H9 (cell line): ENCODE measurements at regions not wholly inside any gene's neighbourhood (a gene's known extent, or its start where the extent isn't known, plus 50 kb on each side); places are given as distances from the start of the nearest gene placed in this dataset.

ENCODE experiments used
- DNase-seq: peaks from one replicate; pipeline ENCODE4 v3.0.0-alpha.2; 2017
- H2AFZ ChIP-seq: one replicate; pipeline ENCODE4 v1.6.1; 2013; ENCODE audit warnings: mild to moderate bottlenecking, low read length, control low read depth, moderate library complexity
- H2AK5ac ChIP-seq: 2 replicates; pipeline ENCODE4 v1.6.1; 2013; ENCODE audit warnings: low read length, control low read depth, mixed read lengths; ENCODE audit not compliant: insufficient read length
- H2BK120ac ChIP-seq: one replicate; pipeline ENCODE4 v1.6.1; 2013; ENCODE audit warnings: low read depth, mild to moderate bottlenecking, low read length, control low read depth, inconsistent platforms; ENCODE audit not compliant: poor library complexity, severe bottlenecking
- H2BK12ac ChIP-seq: 2 replicates; pipeline ENCODE4 v1.6.1; 2013; ENCODE audit warnings: low read length, control low read depth, mixed read lengths, low read depth; ENCODE audit not compliant: insufficient read length
- H2BK15ac ChIP-seq: 2 replicates; pipeline ENCODE4 v1.6.1; 2013; ENCODE audit warnings: low read depth, low read length, control low read depth
- H2BK20ac ChIP-seq: one replicate; pipeline ENCODE4 v1.6.1; 2013; ENCODE audit warnings: low read depth, mild to moderate bottlenecking, low read length, control low read depth, inconsistent platforms; ENCODE audit not compliant: poor library complexity, severe bottlenecking
- H2BK5ac ChIP-seq: 2 replicates; pipeline ENCODE4 v1.6.1; 2013; ENCODE audit warnings: low read length, control low read depth, mixed read lengths; ENCODE audit not compliant: insufficient read length
- H3K14ac ChIP-seq: 2 replicates; pipeline ENCODE4 v1.6.1; 2013; ENCODE audit warnings: low read length, control low read depth; ENCODE audit not compliant: insufficient read depth
- H3K18ac ChIP-seq: 2 replicates; pipeline ENCODE4 v1.6.1; 2013; ENCODE audit warnings: low read depth, mild to moderate bottlenecking, mixed read lengths, low read length, control low read depth; ENCODE audit not compliant: insufficient read length
- H3K23ac ChIP-seq: 2 replicates; pipeline ENCODE4 v1.6.1; 2013; ENCODE audit warnings: low read length, control low read depth, mixed read lengths, low read depth; ENCODE audit not compliant: insufficient read length
- H3K23me2 ChIP-seq: 2 replicates; pipeline ENCODE4 v1.6.1; 2013; ENCODE audit warnings: low read depth, mild to moderate bottlenecking, mixed read lengths, low read length, control low read depth; ENCODE audit not compliant: insufficient read length, poor library complexity, severe bottlenecking
- H3K27ac ChIP-seq: 2 replicates; pipeline ENCODE4 v1.5.1; 2013; ENCODE audit warnings: low read length, control low read depth, mixed read lengths, low read depth; ENCODE audit not compliant: insufficient read length
- H3K27me3 ChIP-seq: 2 replicates; pipeline ENCODE4 v1.6.1; 2013; ENCODE audit warnings: low read length, control low read depth, inconsistent platforms; ENCODE audit not compliant: insufficient read depth
- H3K4ac ChIP-seq: 2 replicates; pipeline ENCODE4 v1.6.1; 2013; ENCODE audit warnings: low read depth, mild to moderate bottlenecking, control low read depth, inconsistent platforms, low read length, moderate library complexity
- H3K4me1 ChIP-seq: 2 replicates; pipeline ENCODE4 v1.6.1; 2013; ENCODE audit warnings: low read length, control low read depth, inconsistent platforms; ENCODE audit not compliant: insufficient read depth
- H3K4me2 ChIP-seq: 2 replicates; pipeline ENCODE4 v1.6.1; 2013; ENCODE audit warnings: low read length, control low read depth, mixed read lengths; ENCODE audit not compliant: insufficient read length, insufficient read depth
- H3K56ac ChIP-seq: 2 replicates; pipeline ENCODE4 v1.6.1; 2013; ENCODE audit warnings: low read depth, mild to moderate bottlenecking, mixed read lengths, low read length, control low read depth; ENCODE audit not compliant: insufficient read length
- H3K79me1 ChIP-seq: 2 replicates; pipeline ENCODE4 v1.6.1; 2013; ENCODE audit warnings: low read depth, mild to moderate bottlenecking, moderate library complexity, low read length, control low read depth, inconsistent platforms; ENCODE audit not compliant: insufficient read depth, poor library complexity, severe bottlenecking
- H3K79me2 ChIP-seq: 2 replicates; pipeline ENCODE4 v1.6.1; 2013; ENCODE audit warnings: low read length, control low read depth, inconsistent platforms; ENCODE audit not compliant: insufficient read depth
- H3K9ac ChIP-seq: 2 replicates; pipeline ENCODE4 v1.6.1; 2013; ENCODE audit warnings: low read length, control low read depth, mixed read lengths; ENCODE audit not compliant: insufficient read length; ENCODE audit errors: extremely low read depth
- H3K9me3 ChIP-seq: one replicate; pipeline ENCODE4 v1.6.1; 2013; ENCODE audit warnings: low read depth, low read length, inconsistent platforms; ENCODE audit not compliant: control insufficient read depth
- H3T11ph ChIP-seq: one replicate; pipeline ENCODE4 v1.6.1; 2013; ENCODE audit warnings: mild to moderate bottlenecking, low read length, control low read depth, inconsistent platforms
- H4K20me1 ChIP-seq: one replicate; pipeline ENCODE4 v1.6.1; 2013; ENCODE audit not compliant: control insufficient read depth, insufficient read length, insufficient read depth
- H4K5ac ChIP-seq: 2 replicates; pipeline ENCODE4 v1.6.1; 2013; ENCODE audit warnings: low read depth, mild to moderate bottlenecking, mixed read lengths, low read length, control low read depth; ENCODE audit not compliant: insufficient read length
- H4K8ac ChIP-seq: replicated peaks from 2 replicates; pipeline ENCODE4 v1.6.1; 2013; ENCODE audit warnings: low read length, control low read depth, mixed read lengths, low read depth; ENCODE audit not compliant: insufficient read length
- H4K91ac ChIP-seq: 2 replicates; pipeline ENCODE4 v1.6.1; 2013; ENCODE audit warnings: low read depth, mild to moderate bottlenecking, moderate library complexity, mixed read lengths, low read length, control low read depth; ENCODE audit not compliant: insufficient read length
- H3K27ac Mint-ChIP-seq, 3 experiments: 2 replicates in 2 of 3; 3 replicates in 1 of 3; pipeline ENCODE4 v1.8.0; 2020 to 2021; ENCODE audit warnings: mixed read lengths in 3 of 3, mild to moderate bottlenecking in 1 of 3, moderate library complexity in 1 of 3
- H3K27me3 Mint-ChIP-seq: 2 replicates; pipeline ENCODE4 v1.8.0; 2021; ENCODE audit warnings: low read depth, mild to moderate bottlenecking, moderate library complexity, mixed read lengths
- H3K36me3 Mint-ChIP-seq, 3 experiments: 2 replicates in 2 of 3; 3 replicates in 1 of 3; pipeline ENCODE4 v1.8.0; 2020 to 2021; ENCODE audit warnings: low read depth in 3 of 3, mixed read lengths in 3 of 3; ENCODE audit not compliant: insufficient read depth in 1 of 3
- H3K4me1 Mint-ChIP-seq, 2 experiments: 2 replicates each; pipeline ENCODE4 v1.8.0; 2020; ENCODE audit warnings: mixed read lengths in 2 of 2
- H3K4me3 Mint-ChIP-seq, 2 experiments: 2 replicates in 1 of 2; 3 replicates in 1 of 2; pipeline ENCODE4 v1.8.0; 2020 to 2021; ENCODE audit warnings: mild to moderate bottlenecking in 2 of 2, mixed read lengths in 2 of 2, moderate library complexity in 1 of 2
- H3K9me3 Mint-ChIP-seq, 2 experiments: 2 replicates in 1 of 2; 3 replicates in 1 of 2; pipeline ENCODE4 v1.8.0; 2020; ENCODE audit warnings: mild to moderate bottlenecking in 2 of 2, mixed read lengths in 2 of 2, moderate library complexity in 1 of 2
- WGBS: extraction: QIAGEN DNeasy Blood & Tissue Kit; methylation state at CpG from one replicate; pipeline ENCODE4 v1.1.7; 2013; ENCODE audit warnings: missing lambda C conversion rate, low lambda C conversion rate, mixed read lengths; ENCODE audit not compliant: insufficient read length; ENCODE audit errors: extremely low coverage; 5-methylcytosine and 5-hydroxymethylcytosine counted together
- TF ChIP-seq, protein P1 (sequence below): fragments of 200-600 bp; sonication (generic); conservative IDR thresholded peaks from 3 replicates; pipeline ENCODE4 v1.8.0; 2021; ENCODE audit warnings: antibody characterized with exemption, mild to moderate bottlenecking

DNA sequence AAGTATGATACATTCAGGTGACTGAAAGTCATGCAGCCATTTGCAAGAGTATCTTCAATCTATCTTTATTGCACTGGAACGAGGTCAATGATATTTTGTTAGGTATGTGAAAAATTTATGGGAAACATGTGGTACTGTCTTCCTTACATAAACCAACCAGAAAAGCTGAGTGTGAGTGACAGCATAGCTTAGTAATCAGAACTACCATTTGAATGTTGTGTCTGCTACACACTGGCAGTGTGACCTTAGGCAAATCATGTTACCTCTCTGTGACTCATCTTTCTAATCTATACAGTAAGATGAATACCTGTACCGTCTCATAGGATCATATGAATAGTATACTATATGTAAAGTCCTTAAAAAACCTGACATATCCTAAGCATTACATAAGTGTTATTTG, 337.9 kb upstream of the IL12A start:
- H3K27me3 Mint-ChIP-seq, result peaks cover 2% of the 10 kb centered on the region; the same call in 1 of the 2 replicates
- no peak overlapping the region for H3K4me2 ChIP-seq
- H4K20me1 ChIP-seq, result no peaks in the 10 kb centered on the region
- H4K8ac ChIP-seq, result no peak overlapping the region
- H3K9ac ChIP-seq, result no peak overlapping the region
- no peak overlapping the region for H2BK12ac ChIP-seq
- no peak overlapping the region for H2BK5ac ChIP-seq
- H3K27ac ChIP-seq, result no peak overlapping the region
- no peak overlapping the region for H3K56ac ChIP-seq
- H3K9me3 ChIP-seq, result no peaks in the 10 kb centered on the region
- no peak overlapping the region for H3K14ac ChIP-seq
- H3K79me2 ChIP-seq, result 0 out of 2 replicates have a peak, but pooled peaks cover 2% of the 10 kb centered on the region
- no peaks in the 10 kb centered on the region; the same call in 1 of the 2 replicates for H3K27me3 ChIP-seq
- H4K91ac ChIP-seq, result no peak overlapping the region
- no peak overlapping the region for H3K4ac ChIP-seq
- H3K79me1 ChIP-seq, result no peaks in the 10 kb centered on the region
- no peak for DNase-seq
- no peaks in the 10 kb centered on the region for H3K4me1 ChIP-seq
- H3K9me3 Mint-ChIP-seq, result no peaks in the 10 kb centered on the region
- H3K18ac ChIP-seq, result no peak overlapping the region
- no peaks in the 10 kb centered on the region for H3K23me2 ChIP-seq
- no peak overlapping the region for H3K23ac ChIP-seq
- H3T11ph ChIP-seq, result no peak overlapping the region
- H4K5ac ChIP-seq, result no peak overlapping the region
- H3K36me3 Mint-ChIP-seq, result no peaks in the 10 kb centered on the region; a peak in 1 of 7 replicates
- no CpG with 5 or more reads among the region's 2 CpGs for WGBS
- H2AFZ ChIP-seq, result no peak overlapping the region
- no peak overlapping the region for H3K4me3 Mint-ChIP-seq
- TF ChIP-seq, protein P1, sequence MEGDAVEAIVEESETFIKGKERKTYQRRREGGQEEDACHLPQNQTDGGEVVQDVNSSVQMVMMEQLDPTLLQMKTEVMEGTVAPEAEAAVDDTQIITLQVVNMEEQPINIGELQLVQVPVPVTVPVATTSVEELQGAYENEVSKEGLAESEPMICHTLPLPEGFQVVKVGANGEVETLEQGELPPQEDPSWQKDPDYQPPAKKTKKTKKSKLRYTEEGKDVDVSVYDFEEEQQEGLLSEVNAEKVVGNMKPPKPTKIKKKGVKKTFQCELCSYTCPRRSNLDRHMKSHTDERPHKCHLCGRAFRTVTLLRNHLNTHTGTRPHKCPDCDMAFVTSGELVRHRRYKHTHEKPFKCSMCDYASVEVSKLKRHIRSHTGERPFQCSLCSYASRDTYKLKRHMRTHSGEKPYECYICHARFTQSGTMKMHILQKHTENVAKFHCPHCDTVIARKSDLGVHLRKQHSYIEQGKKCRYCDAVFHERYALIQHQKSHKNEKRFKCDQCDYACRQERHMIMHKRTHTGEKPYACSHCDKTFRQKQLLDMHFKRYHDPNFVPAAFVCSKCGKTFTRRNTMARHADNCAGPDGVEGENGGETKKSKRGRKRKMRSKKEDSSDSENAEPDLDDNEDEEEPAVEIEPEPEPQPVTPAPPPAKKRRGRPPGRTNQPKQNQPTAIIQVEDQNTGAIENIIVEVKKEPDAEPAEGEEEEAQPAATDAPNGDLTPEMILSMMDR, result no peak
- no peaks in the 10 kb centered on the region for H3K4me1 Mint-ChIP-seq
- H3K27ac Mint-ChIP-seq, result no peak overlapping the region
- H2BK120ac ChIP-seq, result no peak overlapping the region
- H2BK20ac ChIP-seq, result no peak overlapping the region
- H2BK15ac ChIP-seq, result no peak overlapping the region
- no peak overlapping the region for H2AK5ac ChIP-seq
